SHP77 (cell line): ENCODE measurements at regions not wholly inside any gene's neighbourhood (a gene's known extent, or its start where the extent isn't known, plus 50 kb on each side); places are given as distances from the start of the nearest gene placed in this dataset.

Source experiments
- DNase-seq, 2 experiments: peaks; one replicate each; lab custom pipeline; 2025; lab: John Stamatoyannopoulos, UW

GRCh38 chr4:22020129-22020528 is 71.6 kb upstream of the KCNIP4 start:
- DNase-seq = no peak

DNA sequence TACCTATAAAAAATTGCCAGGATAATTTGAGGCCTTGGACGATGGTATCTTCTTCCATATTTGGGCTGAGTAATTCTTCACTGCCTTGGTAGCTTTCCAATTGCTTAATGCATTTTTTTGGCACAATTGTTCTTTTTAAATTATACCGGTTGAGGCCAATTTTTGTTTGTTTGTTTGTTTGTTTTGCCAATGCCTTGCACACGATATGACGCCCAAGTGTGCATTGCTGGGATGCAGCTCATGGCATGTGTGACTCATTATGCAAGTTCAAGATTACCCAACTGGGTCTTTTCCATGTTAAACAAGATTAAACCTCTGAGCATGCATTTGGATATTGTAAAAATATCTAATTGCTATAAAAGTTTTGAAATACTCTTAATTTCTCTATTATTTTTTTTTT is 71.1 kb upstream of the KCNIP4 start:
- no peak for DNase-seq

DNA sequence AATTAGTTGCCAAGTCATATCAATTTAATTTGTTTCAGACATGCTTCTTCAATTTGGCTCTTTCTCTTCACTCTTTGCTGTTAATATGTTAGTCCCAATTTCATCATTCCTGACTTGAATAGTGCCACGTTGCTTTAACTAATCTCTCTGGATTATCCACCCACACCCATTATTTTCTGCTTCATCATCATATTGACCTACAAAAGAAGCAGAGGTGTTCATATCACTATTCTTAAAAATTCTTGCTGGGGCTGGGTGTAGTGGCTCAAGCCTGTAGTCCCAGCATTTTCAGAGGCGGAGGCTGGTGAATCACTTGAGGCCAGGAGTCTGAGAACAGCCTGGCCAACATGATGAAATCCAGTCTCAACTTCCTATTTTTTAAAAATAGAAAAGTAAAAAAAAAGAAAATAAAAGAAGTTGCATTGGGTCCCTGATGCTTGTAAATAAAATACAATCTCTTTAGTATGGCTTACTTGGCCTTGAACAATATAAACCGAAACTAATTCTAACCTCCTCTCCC is 65.7 kb upstream of the KCNIP4 start:
- DNase-seq = no peak

DNA sequence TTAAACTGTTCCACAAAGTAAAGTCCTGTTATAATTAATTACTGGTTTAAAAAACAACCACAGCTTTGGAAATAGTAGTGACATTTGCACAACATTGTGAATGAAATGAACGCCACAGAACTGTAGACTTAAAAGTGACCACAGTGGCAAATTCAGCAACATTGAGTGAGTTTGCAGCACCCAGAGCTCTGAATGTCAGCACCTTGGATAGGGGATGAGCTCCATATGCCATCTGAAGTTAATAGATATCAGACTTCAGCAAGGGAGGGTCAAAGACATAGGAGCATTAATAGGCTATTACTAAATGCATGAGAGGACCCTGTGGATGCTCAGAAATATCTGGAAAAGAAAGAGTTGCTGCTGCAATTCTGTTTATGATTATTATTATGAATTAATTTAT is 55.3 kb upstream of the KCNIP4 start:
- DNase-seq = no peak
